GM18498 (cell line): ENCODE measurements at regions not wholly inside any gene's neighbourhood (a gene's known extent, or its start where the extent isn't known, plus 50 kb on each side); places are given as distances from the start of the nearest gene placed in this dataset.

ENCODE experiments used
- ATAC-seq: cut with Tn5 transposase; IDR thresholded peaks from one replicate; pipeline ENCODE4 v1.9.1; 2021; ENCODE audit warnings: mild to moderate bottlenecking, moderate library complexity; ENCODE audit not compliant: unreplicated experiment

GRCh38 chr1:184267747-184268146, 119.1 kb upstream of the C1orf21 start:
- no peak for ATAC-seq

DNA sequence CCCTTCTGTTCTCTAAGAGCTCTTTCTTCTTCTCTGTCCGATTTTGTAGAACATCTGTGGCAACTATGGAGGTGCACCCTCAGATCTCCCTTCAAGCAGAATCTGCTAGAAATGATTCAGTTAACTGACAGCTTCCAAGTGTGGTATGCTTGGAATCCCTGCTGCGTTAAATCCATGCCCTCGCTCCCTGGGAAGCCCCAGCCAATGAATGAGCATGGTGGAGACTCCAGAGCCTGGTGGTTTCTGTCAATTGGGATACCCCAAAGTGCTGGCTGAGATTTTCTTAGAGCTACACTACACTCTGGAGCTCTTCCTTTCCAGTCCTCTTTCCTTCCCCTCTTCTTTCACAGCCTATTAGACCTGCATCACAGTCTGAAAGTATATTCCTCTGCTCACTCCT, 116.3 kb upstream of the C1orf21 start:
- ATAC-seq = no peak

GRCh38 chr1:184272175-184272866, 114.5 kb upstream of the C1orf21 start:
- no peak for ATAC-seq

- ATAC-seq = no peak
Measured at GRCh38 chr1:184276416-184276815, 110.4 kb upstream of the C1orf21 start.

GRCh38 chr1:184279911-184280458, 106.8 kb upstream of the C1orf21 start:
- ATAC-seq = no peak

GRCh38 chr1:184283999-184284398, 102.8 kb upstream of the C1orf21 start:
- no peak for ATAC-seq

GRCh38 chr1:184284900-184285299, 101.9 kb upstream of the C1orf21 start:
- ATAC-seq = no peak

DNA sequence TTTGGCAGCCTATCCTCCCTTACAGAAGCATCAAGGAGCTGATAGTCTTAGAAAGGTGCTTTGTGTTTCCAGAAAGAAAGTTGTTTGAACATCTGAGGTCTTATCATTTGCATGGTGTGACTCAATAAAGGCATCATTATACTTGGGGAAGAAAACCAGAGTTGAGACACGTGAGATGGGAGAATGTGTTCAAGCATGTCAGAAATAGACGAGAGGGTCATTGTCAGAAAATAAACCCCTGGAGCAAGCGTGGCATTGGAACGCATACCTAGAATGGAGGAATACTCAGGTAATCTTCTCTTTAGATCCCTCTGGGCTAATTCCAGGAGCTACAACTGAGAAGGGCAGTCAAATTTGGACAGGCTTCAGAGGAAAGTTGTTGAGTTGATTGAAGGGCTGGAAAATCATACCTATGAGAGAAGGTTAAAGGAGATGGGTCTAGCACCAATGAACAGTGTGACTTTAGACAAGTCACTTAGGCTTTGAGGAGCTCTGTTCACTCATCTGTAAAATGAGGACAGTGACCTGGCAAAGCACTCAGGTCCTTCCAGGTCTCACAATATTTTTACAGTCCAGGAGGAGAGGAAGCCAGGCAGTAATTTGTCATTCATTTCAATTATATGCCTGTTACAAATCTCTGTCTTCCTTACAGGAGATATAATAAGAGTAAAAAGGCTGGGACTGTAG, 101.3 kb upstream of the C1orf21 start:
- no peak for ATAC-seq

DNA sequence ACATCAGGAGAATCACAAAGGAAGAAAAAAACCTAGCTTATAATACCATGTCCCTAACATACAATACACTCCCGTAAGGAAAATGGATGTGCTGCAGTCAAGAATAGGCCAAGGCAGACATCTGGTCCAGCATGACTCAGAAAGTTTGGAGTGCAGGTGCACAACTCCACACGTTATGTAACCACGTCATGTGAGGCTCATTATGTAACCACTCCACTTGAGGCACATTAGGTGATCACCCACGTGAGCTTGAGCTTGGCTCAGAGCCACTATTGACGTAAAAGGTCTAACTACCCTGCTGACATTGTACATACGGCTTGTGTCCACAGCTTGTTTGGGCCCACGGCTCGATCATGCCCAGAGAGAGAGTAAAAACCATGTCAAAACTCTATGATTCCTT, 99.8 kb upstream of the C1orf21 start:
- no peak for ATAC-seq

GRCh38 chr1:184289825-184290550, 96.8 kb upstream of the C1orf21 start:
- ATAC-seq = no peak

DNA sequence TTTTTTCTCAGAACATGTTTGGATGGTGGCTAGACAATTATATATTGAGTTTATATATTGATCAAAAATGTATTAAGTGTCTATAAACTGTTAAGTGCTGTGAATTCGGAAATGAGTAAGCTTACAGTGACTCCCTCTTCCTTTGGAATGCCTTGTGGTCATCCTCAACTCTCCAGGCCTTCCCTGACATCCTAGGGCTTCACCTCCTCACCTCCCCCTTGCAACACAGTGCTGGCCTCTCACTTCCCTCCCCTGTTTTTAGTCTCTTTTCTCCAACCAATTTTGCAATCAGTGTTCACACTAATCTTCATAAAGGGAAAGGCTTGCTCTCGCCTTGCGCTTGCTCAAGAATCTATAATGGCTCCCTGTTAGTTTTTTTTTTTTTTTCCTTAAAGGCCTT, 95.1 kb upstream of the C1orf21 start:
- no peak for ATAC-seq

DNA sequence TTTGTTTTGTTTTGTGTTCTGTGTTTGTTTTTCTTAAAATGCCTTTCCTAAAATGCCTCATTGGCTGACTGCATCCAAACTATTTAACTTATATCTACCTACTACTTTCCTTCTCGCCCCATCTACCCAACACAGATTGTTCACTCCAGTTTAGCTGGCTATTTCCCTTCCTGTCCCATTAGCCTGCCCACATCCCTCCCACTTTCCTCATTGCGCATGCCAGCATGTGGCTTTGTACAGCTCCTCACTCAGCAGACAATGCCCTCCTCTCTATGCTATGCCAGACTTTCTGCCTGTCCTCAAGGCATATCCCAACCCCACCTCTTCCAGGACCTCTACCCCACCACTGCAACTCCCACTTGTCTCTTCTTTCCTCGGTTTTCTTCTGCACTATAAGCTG, 94.7 kb upstream of the C1orf21 start:
- ATAC-seq = no peak

GRCh38 chr1:184294101-184294500, 92.7 kb upstream of the C1orf21 start:
- no peak for ATAC-seq

DNA sequence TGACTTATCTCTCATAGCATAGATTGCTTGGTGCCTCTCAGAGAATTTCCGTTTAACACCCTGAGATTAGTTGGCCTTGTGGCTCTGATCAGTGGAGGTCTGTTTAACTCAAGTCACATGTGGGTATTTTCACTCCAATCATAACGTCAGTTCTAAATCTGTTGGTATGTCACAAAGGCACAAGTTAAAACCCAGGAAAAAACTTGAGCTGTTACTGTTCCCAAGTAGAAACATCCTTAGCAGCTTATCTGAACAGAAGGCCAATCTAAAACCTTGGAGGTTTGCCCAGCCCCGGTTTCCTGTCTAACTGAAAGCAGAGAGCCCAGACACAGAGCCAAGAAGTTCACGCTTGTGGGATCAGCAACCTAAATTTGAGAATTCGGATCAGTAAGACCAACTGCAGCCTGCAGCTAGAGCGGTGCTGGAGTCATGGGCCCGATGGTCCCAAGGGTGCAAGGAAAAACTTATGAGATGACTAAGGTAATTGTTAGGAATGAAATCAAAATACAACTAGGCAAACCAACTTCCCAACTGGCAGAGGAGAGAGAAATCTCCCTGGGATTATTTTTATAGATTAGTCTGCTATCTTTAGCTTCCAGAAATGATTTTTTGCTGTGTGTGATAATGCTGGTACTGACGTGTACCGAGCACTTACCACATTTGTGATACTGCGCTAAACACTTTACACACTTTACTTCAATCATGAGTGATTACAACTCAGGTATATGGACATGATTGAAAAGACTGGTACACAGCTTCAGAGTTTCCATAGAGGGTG, 90.2 kb upstream of the C1orf21 start:
- ATAC-seq = no peak

DNA sequence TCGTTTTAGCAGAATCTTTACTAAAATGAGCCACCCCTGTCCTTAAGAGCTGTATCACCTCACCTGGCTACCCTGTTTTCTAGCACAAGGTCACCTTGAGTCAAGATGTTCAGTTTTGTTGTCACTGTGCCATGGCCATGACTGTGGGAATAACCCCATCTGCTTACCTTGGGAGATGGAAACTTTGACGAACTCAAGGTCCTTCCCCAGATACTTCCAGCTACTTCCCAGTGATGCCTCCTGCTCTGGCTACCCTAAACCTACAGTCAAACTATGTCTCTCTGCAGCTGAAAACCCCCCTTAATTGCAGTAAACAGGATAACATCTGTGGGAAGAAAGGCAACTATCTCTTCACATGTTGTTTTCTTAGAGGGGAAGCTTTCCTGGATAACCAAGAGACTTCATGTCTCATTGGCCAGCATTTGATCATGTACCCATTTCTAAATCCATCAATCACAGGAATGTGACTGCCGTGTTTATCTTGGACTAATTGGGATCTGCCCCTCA, 89.5 kb upstream of the C1orf21 start:
- no peak for ATAC-seq

DNA sequence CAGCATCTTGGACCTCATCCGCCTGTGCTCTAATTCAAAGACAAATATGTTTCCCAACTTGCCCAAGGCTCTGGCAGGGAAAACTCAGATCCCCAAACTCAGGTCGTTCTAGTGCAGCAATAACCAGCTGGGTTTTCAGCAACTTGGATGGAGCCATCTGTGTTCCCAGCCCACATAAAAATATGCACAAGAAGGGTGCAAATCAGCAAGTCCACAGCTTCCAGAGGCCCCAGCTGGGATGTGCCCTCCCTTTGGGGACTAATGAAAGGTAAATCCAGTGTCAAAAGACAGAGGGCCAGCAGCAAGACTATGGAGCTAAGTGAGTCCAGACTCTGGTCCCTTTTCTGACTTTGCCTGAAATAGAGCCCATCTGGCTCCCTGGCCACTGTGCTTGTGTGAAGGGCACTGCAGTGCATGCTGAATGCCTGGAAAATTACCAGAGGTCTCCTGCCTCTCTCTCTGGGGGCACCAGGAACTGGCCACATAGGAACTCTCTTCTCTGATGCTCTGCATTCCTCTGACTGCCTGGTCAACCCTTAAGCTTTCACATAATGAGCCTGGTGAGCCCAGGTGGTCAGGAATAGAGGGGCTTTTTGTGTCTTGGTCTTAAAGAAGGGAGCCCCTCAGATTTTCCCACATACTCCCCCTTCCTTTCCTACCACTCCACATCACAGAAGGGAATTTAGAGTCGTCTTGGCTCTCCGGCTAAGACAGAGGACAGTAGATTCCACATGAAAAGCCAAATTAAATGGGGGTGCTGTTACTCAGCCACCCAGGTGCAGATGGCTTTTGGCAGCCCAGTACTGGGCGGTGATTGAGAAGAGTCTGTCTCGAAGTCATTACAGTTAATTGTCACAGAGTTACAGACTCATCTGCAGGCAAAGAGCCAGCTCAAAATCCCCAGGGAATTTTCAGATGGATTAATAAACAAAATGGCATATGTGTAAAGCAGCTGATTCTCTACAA, 88.1 kb upstream of the C1orf21 start:
- no peak for ATAC-seq

DNA sequence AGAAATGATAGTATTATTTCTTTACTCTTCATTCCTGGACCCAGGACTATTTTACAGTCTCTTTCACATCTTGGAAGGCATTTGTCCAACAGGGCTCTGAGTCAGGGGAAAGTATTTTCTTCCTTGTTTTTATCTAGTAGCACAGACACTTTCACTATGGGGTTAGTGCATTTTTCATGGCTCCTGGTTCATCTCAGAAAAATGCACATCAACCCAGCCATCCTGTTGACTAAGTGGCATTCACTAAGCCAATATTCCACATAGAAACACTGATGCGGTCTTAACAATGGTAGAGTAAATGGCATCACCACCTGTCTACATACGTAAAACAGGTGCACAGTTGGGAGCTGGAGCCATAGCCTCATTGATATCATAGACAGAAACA, 87.4 kb upstream of the C1orf21 start:
- ATAC-seq = no peak

- no peak for ATAC-seq
Measured at GRCh38 chr1:184299796-184300195, 87.0 kb upstream of the C1orf21 start.

DNA sequence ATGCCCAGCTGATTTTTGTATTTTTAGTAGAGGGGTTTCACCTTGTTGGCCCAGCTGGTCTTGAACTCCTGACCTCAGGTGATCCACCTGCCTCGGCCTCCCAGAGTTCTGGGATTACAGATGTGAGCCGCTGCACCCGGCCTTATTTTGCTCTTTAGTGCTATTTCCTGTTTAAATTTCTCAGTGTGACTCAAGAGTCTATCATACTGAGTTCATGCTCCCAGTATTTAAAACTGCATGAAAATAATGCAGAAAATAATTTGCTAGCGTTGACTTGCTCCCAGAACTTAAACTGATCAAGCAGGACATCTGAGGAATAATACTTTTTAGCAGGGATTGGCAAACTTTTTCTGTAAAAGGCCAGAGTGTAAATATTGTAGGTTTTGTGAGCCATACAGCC, 86.4 kb upstream of the C1orf21 start:
- ATAC-seq = no peak

GRCh38 chr1:184301227-184301626, 85.6 kb upstream of the C1orf21 start:
- no peak for ATAC-seq
